Body of pancreas (tissue), 4 donors: ENCODE measurements at regions not wholly inside any gene's neighbourhood (a gene's known extent, or its start where the extent isn't known, plus 50 kb on each side); places are given as distances from the start of the nearest gene placed in this dataset.

Experiments used
- ATAC-seq: fragments of 150-250 bp; one replicate; pipeline ENCODE4 v1.9.1; 2016
- DNase-seq, 4 donors: peaks; one replicate each; pipeline ENCODE4 v3.0.0-alpha.2; 2019
- H3K27ac ChIP-seq, 4 donors: fragments of 200-600 bp; sonication (generic); 1 replicate in 3 of 4; 2 replicates in 1 of 4; pipeline versions ENCODE4 v1.5.1 to v1.6.1; 2016 to 2019; ENCODE audit warnings: mild to moderate bottlenecking in 1 of 4, mixed read lengths in 1 of 4, moderate library complexity in 1 of 4
- H3K27me3 ChIP-seq, 2 donors: fragments of 200-600 bp; sonication (generic); one replicate each; pipeline ENCODE4 v1.6.0; 2016; ENCODE audit warnings: mild to moderate bottlenecking in 1 of 2
- H3K36me3 ChIP-seq, 2 donors: fragments of 200-600 bp; sonication (generic); replicated peaks in 1 of 2; 2 replicates each; pipeline ENCODE4 v1.5.1; 2016; ENCODE audit warnings: low read depth in 2 of 2; ENCODE audit not compliant: insufficient read depth in 1 of 2
- H3K4me1 ChIP-seq: fragments of 200-600 bp; sonication (generic); one replicate; pipeline ENCODE4 v1.6.0; 2016
- H3K4me3 ChIP-seq, 2 donors: fragments of 200-600 bp; sonication (generic); 1 replicate in 1 of 2; 2 replicates in 1 of 2; pipeline ENCODE4 v1.5.1; 2016 to 2019
- H3K9me3 ChIP-seq, 3 donors: fragments of 200-600 bp; sonication (generic); 1 replicate in 2 of 3; 2 replicates in 1 of 3; pipeline ENCODE4 v1.5.1; 2016
- POLR2A ChIP-seq, 3 donors: fragments of 450-650 bp; IDR thresholded peaks; one replicate each; pipeline ENCODE4 v1.6.1; 2016; ENCODE audit warnings: antibody characterized with exemption in 3 of 3, mild to moderate bottlenecking in 2 of 3
- WGBS, 2 donors: methylation state at CpG; one replicate each; pipeline ENCODE4 v1.1.5; 2017; 5-methylcytosine and 5-hydroxymethylcytosine counted together
- intact Hi-C: fragments of 100-400 bp; cut with DNase I; formaldehyde crosslinking; loops from one replicate; pipeline ENCODE4 v1.15.1; 2023
- TF ChIP-seq, protein P1 (sequence below), 7 experiments: fragments of 450-650 bp in 4 of 7; fragments of 200-600 bp in 3 of 7; sonication (generic) in 3 of 7; IDR thresholded peaks; one replicate each; pipeline ENCODE4 v1.5.1; 2016 to 2019; ENCODE audit warnings: antibody characterized with exemption in 7 of 7

- Histone ChIP-seq H3K27ac (no peak overlapping the region), H3K4me3 (no peak overlapping the region), H3K27me3 (no peaks in the 10 kb centered on the region), H3K9me3 (no peaks in the 10 kb centered on the region), H3K36me3 (no peaks in the 10 kb centered on the region), H3K4me1 (no peaks in the 10 kb centered on the region)
- WGBS, 2 donors: 27 to 43% methylated on average over 2 of the region's 2 CpGs
- TF ChIP-seq POLR2A (IDR thresholded peaks at IDR 0.05): no peak
- TF ChIP-seq, protein P1, sequence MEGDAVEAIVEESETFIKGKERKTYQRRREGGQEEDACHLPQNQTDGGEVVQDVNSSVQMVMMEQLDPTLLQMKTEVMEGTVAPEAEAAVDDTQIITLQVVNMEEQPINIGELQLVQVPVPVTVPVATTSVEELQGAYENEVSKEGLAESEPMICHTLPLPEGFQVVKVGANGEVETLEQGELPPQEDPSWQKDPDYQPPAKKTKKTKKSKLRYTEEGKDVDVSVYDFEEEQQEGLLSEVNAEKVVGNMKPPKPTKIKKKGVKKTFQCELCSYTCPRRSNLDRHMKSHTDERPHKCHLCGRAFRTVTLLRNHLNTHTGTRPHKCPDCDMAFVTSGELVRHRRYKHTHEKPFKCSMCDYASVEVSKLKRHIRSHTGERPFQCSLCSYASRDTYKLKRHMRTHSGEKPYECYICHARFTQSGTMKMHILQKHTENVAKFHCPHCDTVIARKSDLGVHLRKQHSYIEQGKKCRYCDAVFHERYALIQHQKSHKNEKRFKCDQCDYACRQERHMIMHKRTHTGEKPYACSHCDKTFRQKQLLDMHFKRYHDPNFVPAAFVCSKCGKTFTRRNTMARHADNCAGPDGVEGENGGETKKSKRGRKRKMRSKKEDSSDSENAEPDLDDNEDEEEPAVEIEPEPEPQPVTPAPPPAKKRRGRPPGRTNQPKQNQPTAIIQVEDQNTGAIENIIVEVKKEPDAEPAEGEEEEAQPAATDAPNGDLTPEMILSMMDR (IDR thresholded peaks at IDR 0.05): no peak
- ATAC-seq (no peak), DNase-seq (no peak)
- intact Hi-C loops: no loop called here
These were observed 124.4 kb upstream of the TMEM161B start for GRCh38 chr5:88393042-88393441.

DNA sequence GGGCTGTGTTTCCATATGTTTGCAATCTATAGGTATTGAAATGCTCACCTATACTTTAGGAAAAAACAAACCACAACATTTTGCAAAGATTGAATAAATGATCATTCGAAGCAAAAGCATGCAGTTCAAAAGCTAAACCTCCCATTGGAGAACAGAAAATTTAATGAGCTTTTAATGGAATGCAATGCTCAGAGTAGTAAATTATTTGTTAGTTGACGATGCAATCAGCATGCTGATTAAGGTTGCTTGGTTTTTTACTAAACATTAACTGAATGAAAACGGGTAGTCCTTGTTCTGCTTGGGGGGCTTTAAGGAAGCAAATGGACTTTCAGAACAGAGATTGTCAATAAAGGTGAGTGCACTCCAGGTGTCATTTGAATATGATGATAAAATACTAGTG, 123.3 kb upstream of the TMEM161B start:
- Histone ChIP-seq H3K36me3 (no peaks in the 10 kb centered on the region), H3K27ac (no peak overlapping the region), H3K9me3 (no peaks in the 10 kb centered on the region), H3K4me3 (no peak overlapping the region), H3K4me1 (no peaks in the 10 kb centered on the region), H3K27me3 (no peaks in the 10 kb centered on the region)
- WGBS, 2 donors: 25 to 30% methylated on average over 3 of the region's 3 CpGs
- TF ChIP-seq, protein P1 (IDR thresholded peaks at IDR 0.05): no peak
- TF ChIP-seq POLR2A (IDR thresholded peaks at IDR 0.05): no peak
- intact Hi-C loops: no loop called here
- ATAC-seq (no peak), DNase-seq (no peak)

GRCh38 chr5:88391116-88391515, 122.5 kb upstream of the TMEM161B start:
- WGBS, 2 donors: 32 to 35% methylated on average over 8 of the region's 8 CpGs
- Histone ChIP-seq H3K9me3 (no peaks in the 10 kb centered on the region), H3K4me3 (no peak overlapping the region), H3K36me3 (no peaks in the 10 kb centered on the region), H3K27me3 (no peaks in the 10 kb centered on the region), H3K27ac (no peak overlapping the region), H3K4me1 (no peaks in the 10 kb centered on the region)
- intact Hi-C loops: no loop called here
- ATAC-seq: no peak
- no peak for TF ChIP-seq POLR2A (IDR thresholded peaks at IDR 0.05)
- TF ChIP-seq, protein P1 (IDR thresholded peaks at IDR 0.05): no peak
- DNase-seq: no peak

DNA sequence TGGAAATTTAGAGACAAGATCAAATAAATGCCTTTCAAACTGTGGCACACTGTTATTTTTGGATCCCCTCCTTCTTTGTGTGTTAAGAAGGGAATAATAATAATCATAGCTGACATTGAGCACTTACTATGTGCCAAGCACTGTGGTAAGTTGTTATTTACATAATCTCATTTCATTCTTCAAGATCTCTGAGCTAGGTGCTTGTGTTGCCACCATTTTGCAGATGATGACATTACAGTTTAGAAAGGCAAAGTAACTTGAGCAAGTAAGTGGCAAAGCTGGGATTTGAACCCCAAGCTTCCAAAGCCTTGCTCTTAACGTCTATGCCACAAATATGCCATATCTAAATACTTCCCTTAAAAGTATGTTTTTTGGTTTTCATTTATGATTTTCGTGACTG, 121.8 kb upstream of the TMEM161B start:
- H3K36me3 ChIP-seq: no peaks in the 10 kb centered on the region
- H3K4me3 ChIP-seq: no peak overlapping the region
- H3K4me1 ChIP-seq: no peaks in the 10 kb centered on the region
- DNase-seq (no peak), ATAC-seq (no peak)
- no peaks in the 10 kb centered on the region for H3K9me3 ChIP-seq
- TF ChIP-seq, protein P1 (IDR thresholded peaks at IDR 0.05): no peak
- no peak for TF ChIP-seq POLR2A (IDR thresholded peaks at IDR 0.05)
- H3K27me3 ChIP-seq: no peaks in the 10 kb centered on the region
- no peak overlapping the region for H3K27ac ChIP-seq
- intact Hi-C loops: no loop called here
- WGBS, 2 donors: 39 to 51% methylated on average over 2 of the region's 2 CpGs

DNA sequence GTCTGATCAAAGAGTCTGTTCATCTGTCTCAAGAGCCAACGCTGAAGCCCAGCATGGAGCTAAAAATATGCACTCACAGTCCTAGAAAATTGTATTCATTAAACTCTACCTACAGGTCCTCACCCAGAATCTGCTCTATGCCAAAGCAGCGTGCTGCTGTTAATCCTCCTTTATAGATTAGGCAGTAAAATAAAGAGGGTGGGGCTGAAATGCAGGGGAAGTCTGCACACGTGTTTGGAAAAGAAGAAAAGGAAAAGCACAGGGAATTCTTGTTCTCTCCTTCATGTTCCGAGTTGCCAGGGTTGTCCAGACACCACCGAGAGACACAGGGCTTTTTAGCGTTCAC, 121.4 kb upstream of the TMEM161B start:
- DNase-seq: no peak
- WGBS, 2 donors: 56 to 66% methylated on average over 6 of the region's 6 CpGs
- no peaks in the 10 kb centered on the region for H3K4me1 ChIP-seq
- no peaks in the 10 kb centered on the region for H3K9me3 ChIP-seq
- H3K27me3 ChIP-seq: no peaks in the 10 kb centered on the region
- H3K4me3 ChIP-seq: no peak overlapping the region
- no peaks in the 10 kb centered on the region for H3K36me3 ChIP-seq
- ATAC-seq: no peak
- intact Hi-C loops: no loop called here
- TF ChIP-seq POLR2A (IDR thresholded peaks at IDR 0.05): no peak
- TF ChIP-seq, protein P1 (IDR thresholded peaks at IDR 0.05): no peak
- H3K27ac ChIP-seq: no peak overlapping the region
